K562 (cell line): ENCODE measurements at regions not wholly inside any gene's neighbourhood (a gene's known extent, or its start where the extent isn't known, plus 50 kb on each side); places are given as distances from the start of the nearest gene placed in this dataset.

Source experiments
- ATAC-seq: fragments of 200-7000 bp; cut with Tn5 transposase; 3 replicates; pipeline ENCODE4 v1.9.1; 2020; ENCODE audit warnings: moderate library complexity
- BruUV-seq: library from RNA; stranded (reverse); fragments of 400-500 nt; replicated peaks from 2 replicates; lab custom pipeline; 2021; lab: Mats Ljungman, UMichigan
- CTCF ChIA-PET: fragments of 300-600 bp; formaldehyde crosslinking; extraction: SDS; loops from one replicate; lab custom pipeline; 2021; ENCODE audit warnings: low intra/inter-chr PET ratio; lab: Yijun Ruan, JAX
- POLR2A ChIA-PET: fragments of 300-600, 350-650 bp; sonication (Branson Sonifier 250); formaldehyde crosslinking; extraction: SDS; loops from one replicate; lab custom pipeline; 2021; ENCODE audit warnings: antibody characterized with exemption, inconsistent platforms; lab: Yijun Ruan, JAX
- DNase-seq, 4 experiments: peaks; one replicate each; pipeline versions ENCODE4 v3.0.0 to v3.0.0-alpha.2; 2011 to 2018; ENCODE audit warnings: low spot score in 3 of 4, mixed read lengths in 3 of 4; ENCODE audit errors: extremely low read depth in 1 of 4
- FAIRE-seq: peaks from 2 replicates; lab custom pipeline; 2011; peaks lifted over from hg19 to GRCh38; lab: Jason Lieb, UNC
- H2AFZ ChIP-seq: 2 replicates; pipeline ENCODE4 v1.6.0; 2011; ENCODE audit warnings: low read depth, low read length, control low read depth, inconsistent platforms
- H3K27ac ChIP-seq: fragments of 200-600 bp; 3 replicates; pipeline ENCODE4 v1.8.0; 2011; ENCODE audit warnings: low read depth, mild to moderate bottlenecking, control low read depth, inconsistent platforms, low read length, moderate library complexity, mixed read lengths; ENCODE audit errors: extremely low read depth
- H3K27me3 ChIP-seq, 2 experiments: fragments of 300-600 bp in 1 of 2; 2 replicates in 1 of 2; 3 replicates in 1 of 2; pipeline versions ENCODE4 v1.6.0 to v1.8.0; 2011; ENCODE audit warnings: inconsistent platforms in 2 of 2, low read length in 2 of 2, mild to moderate bottlenecking in 1 of 2, mixed read lengths in 1 of 2, moderate library complexity in 1 of 2; ENCODE audit not compliant: control insufficient read depth in 2 of 2, insufficient read depth in 2 of 2
- H3K36me3 ChIP-seq: fragments of 300-600 bp; 3 replicates; pipeline ENCODE4 v1.8.0; 2011; ENCODE audit warnings: mild to moderate bottlenecking, low read length, inconsistent platforms; ENCODE audit not compliant: control insufficient read depth, insufficient read depth
- H3K4me1 ChIP-seq, 2 experiments: fragments of 200-600 bp in 1 of 2; replicated peaks in 1 of 2; 2 replicates in 1 of 2; 3 replicates in 1 of 2; pipeline versions ENCODE4 v1.5.1 to v1.8.0; 2011; ENCODE audit warnings: inconsistent platforms in 2 of 2, low read length in 2 of 2, mild to moderate bottlenecking in 1 of 2, mixed read lengths in 1 of 2, moderate library complexity in 1 of 2; ENCODE audit not compliant: control insufficient read depth in 2 of 2, insufficient read depth in 2 of 2
- H3K4me2 ChIP-seq: 2 replicates; pipeline ENCODE4 v1.6.1; 2011; ENCODE audit warnings: low read length, control low read depth, inconsistent platforms, mixed read lengths; ENCODE audit not compliant: insufficient read depth
- H3K4me3 ChIP-seq: fragments of 200-600 bp; sonication (generic), shearing (Covaris generic); 2 replicates; pipeline ENCODE4 v1.5.1; 2016; ENCODE audit warnings: control low read depth, inconsistent platforms
- H3K79me2 ChIP-seq: fragments of 200-600 bp; 3 replicates; pipeline ENCODE4 v1.8.0; 2011; ENCODE audit warnings: low read length, inconsistent platforms; ENCODE audit not compliant: control insufficient read depth, insufficient read depth
- H3K9ac ChIP-seq, 2 experiments: 2 replicates each; pipeline versions ENCODE4 v1.6.0 to v1.6.1; 2011; ENCODE audit warnings: low read depth in 2 of 2, low read length in 2 of 2, control low read depth in 1 of 2, inconsistent platforms in 1 of 2, mild to moderate bottlenecking in 1 of 2, mixed read lengths in 1 of 2; ENCODE audit not compliant: insufficient read depth in 1 of 2
- H3K9me1 ChIP-seq: one replicate; pipeline ENCODE4 v1.6.0; 2011; ENCODE audit warnings: inconsistent platforms, mild to moderate bottlenecking, low read length, moderate library complexity; ENCODE audit not compliant: control insufficient read depth, insufficient read depth
- H3K9me3 ChIP-seq: replicated peaks from 2 replicates; pipeline ENCODE4 v1.5.1; 2011; ENCODE audit warnings: low read depth, low read length, inconsistent platforms; ENCODE audit not compliant: control insufficient read depth, insufficient read depth
- H4K20me1 ChIP-seq: replicated peaks from 2 replicates; pipeline ENCODE4 v1.6.1; 2011; ENCODE audit warnings: low read length, inconsistent platforms, mixed read lengths; ENCODE audit not compliant: control insufficient read depth, insufficient read depth
- BRCA1 ChIP-seq, 2 experiments: fragments of 450-650 bp in 1 of 2; sonication (generic) in 1 of 2; formaldehyde crosslinking in 1 of 2; IDR thresholded peaks; 2 replicates each; pipeline versions ENCODE4 v1.5.0 to v1.6.1; 2017 to 2020; ENCODE audit warnings: mild to moderate bottlenecking in 1 of 2, missing genetic modification reagents in 1 of 2
- KDM1A ChIP-seq, 2 experiments: fragments of 450-650 bp; IDR thresholded peaks; 2 replicates each; pipeline ENCODE4 v1.6.1; 2016; ENCODE audit warnings: mild to moderate bottlenecking in 2 of 2
- RUNX1 ChIP-seq: sonication (generic); IDR thresholded peaks from 2 replicates; pipeline ENCODE4 v1.6.1; 2016; ENCODE audit warnings: antibody characterized with exemption, low read depth
- SMARCE1 ChIP-seq: fragments of 450-650 bp; IDR thresholded peaks from 2 replicates; pipeline ENCODE4 v1.7.1; 2016; ENCODE audit warnings: mild to moderate bottlenecking
- ZNF316 ChIP-seq: fragments of 450-650 bp; IDR thresholded peaks from 2 replicates; pipeline ENCODE4 v1.6.1; 2016
- ZNF57 ChIP-seq: fragments of 450-650 bp; formaldehyde crosslinking; IDR thresholded peaks from 2 replicates; pipeline ENCODE4 v1.4.0; 2020; ENCODE audit warnings: mild to moderate bottlenecking, moderate library complexity
- ZNF592 ChIP-seq: fragments of 450-650 bp; IDR thresholded peaks from 2 replicates; pipeline ENCODE4 v1.6.1; 2017; ENCODE audit warnings: antibody characterized with exemption, mild to moderate bottlenecking
- WGBS: fragments of 100-300 bp; shearing (Covaris generic); methylation state at CpG from one replicate; pipeline ENCODE4 v1.1.6; 2016; ENCODE audit warnings: low coverage, mixed read lengths; ENCODE audit not compliant: insufficient coverage; ENCODE audit errors: missing lambda C conversion rate; 5-methylcytosine and 5-hydroxymethylcytosine counted together
- in situ Hi-C: fragments of 300-500 bp; cut with MboI; formaldehyde crosslinking; loops from 4 replicates; pipeline ENCODE4 v1.15.0; 2018; ENCODE audit warnings: inconsistent platforms, mixed read lengths
- intact Hi-C: fragments of 100-400 bp; cut with micrococcal nuclease; formaldehyde crosslinking; loops from 2 replicates; pipeline ENCODE4 v1.14.2; 2022

DNA sequence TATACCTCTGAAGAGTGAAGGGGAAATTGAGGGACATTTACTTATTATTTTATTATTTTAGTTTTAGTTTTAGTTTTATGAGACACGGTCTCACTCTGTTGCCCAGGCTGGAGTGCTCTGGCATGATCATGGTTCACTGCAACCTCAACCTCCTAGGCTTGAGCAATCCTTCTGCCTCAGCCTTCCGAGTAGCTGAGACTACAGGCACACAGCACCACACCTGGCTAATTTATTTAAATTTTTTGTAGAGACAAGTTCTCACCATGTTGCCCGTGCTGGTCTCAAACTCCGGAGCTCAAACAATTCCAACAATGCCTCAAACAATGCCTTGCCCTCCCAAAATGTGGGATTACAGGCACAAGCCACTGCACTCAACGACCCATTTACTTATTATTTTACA lies 68.4 kb upstream of the BMP2K start:
- Histone ChIP-seq H3K9me1 (no peaks in the 10 kb centered on the region), H3K4me2 (no peak overlapping the region), H3K4me1 (peaks cover 0 to 44% of the 10 kb centered on the region in 2 experiments), H3K79me2 (no peaks in the 10 kb centered on the region), H4K20me1 (no peaks in the 10 kb centered on the region), H3K9ac (peak overlapping the region in 1 of 2 experiments; percentile 47; a peak in 1 of 4 replicates), H3K4me3 (no peak overlapping the region), H3K36me3 (no peaks in the 10 kb centered on the region), H2AFZ (peak overlapping the region; percentile 16; the same call in 1 of the 2 replicates), H3K27ac (peak overlapping the region; percentile 19; the same call in 1 of the 3 replicates)
- POLR2A ChIA-PET, result no interaction called here
- in situ Hi-C loops (no loop called here), intact Hi-C loops (no loop called here)
- FAIRE-seq (no peak), ATAC-seq (peak; percentile 18; the same call in 2 of the 3 replicates), DNase-seq (no peak)
- CTCF ChIA-PET, result no interaction called here
- 60% methylated on average over 5 of the region's 5 CpGs for WGBS
- TF ChIP-seq RUNX1, result no peak
- TF ChIP-seq SMARCE1, result 0 out of 2 replicates have a peak, but pooled peaks have one; percentile 2
- TF ChIP-seq, all 486 proteins: peak for 1
- H3K27me3 ChIP-seq, result no peaks in the 10 kb centered on the region
- no TSS peak for BruUV-seq
- peaks cover 4% of the 10 kb centered on the region for H3K9me3 ChIP-seq

- POLR2A ChIA-PET, result interaction anchor here (2.7 kb wide), 1 partner anchor 9 kb away, joined by 14 read pairs; no protein-coding TSS in a partner anchor
- ATAC-seq (no peak), FAIRE-seq (no peak), DNase-seq (no peak)
- in situ Hi-C loops, result no loop called here
- Histone ChIP-seq H4K20me1 (no peaks in the 10 kb centered on the region), H3K27ac (no peak overlapping the region), H3K4me3 (no peak overlapping the region), H3K4me1 (peaks cover 0 to 39% of the 10 kb centered on the region in 2 experiments), H3K4me2 (no peak overlapping the region), H2AFZ (no peak overlapping the region), H3K79me2 (no peaks in the 10 kb centered on the region), H3K9me1 (no peaks in the 10 kb centered on the region), H3K9ac (no peak overlapping the region), H3K9me3 (peaks cover 4% of the 10 kb centered on the region; the same call in 1 of the 2 replicates), H3K27me3 (no peaks in the 10 kb centered on the region), H3K36me3 (no peaks in the 10 kb centered on the region)
- intact Hi-C loops, result no loop called here
- TF ChIP-seq BRCA1 (IDR thresholded peaks at IDR 0.05) (no peak), BRCA1 (CRISPR knock-in tag; IDR thresholded peaks at IDR 0.05) (no peak), ZNF592 (0 out of 2 replicates have a peak, but pooled peaks have one; percentile 15), KDM1A (IDR thresholded peaks at IDR 0.05) (0 out of 4 replicates have a peak, but pooled peaks of 1 of the 2 experiments have one; percentile 3), ZNF57 (CRISPR knock-in tag) (no peak), ZNF316 (peak; percentile 15; the same call in 1 of the 2 replicates)
- BruUV-seq, result no TSS peak
- CTCF ChIA-PET, result no interaction called here
These were observed 65.6 kb upstream of the BMP2K start for GRCh38 chr4:78710536-78710935.
